ENCODE measurements at regions not wholly inside any gene's neighbourhood (a gene's known extent, or its start where the extent isn't known, plus 50 kb on each side); places are given as distances from the start of the nearest gene placed in this dataset.
"Not testable (repeated sequence)": the region's sequence is repeated elsewhere in the genome, so short reads cannot be mapped to it uniquely, and the experiment has no call there.

GRCh38 chr3:194038346-194038745 lies 97.6 kb upstream of the HES1 start:
- not testable (repeated sequence) for ATAC-seq

GRCh38 chr3:194038960-194039359 lies 97.0 kb upstream of the HES1 start:
- POLR2A ChIA-PET = no interaction called here
- Mint-ChIP-seq H3K4me3 (no peak overlapping the region), H3K27ac (peak overlapping the region in 1 of 9 donors; percentile 28), H3K4me1 (peaks cover 0 to 4% (median 0%) of the 10 kb centered on the region in 7 donors), H3K27me3 (peaks cover 0 to 21% (median 3%) of the 10 kb centered on the region in 5 donors), H3K36me3 (no peaks in the 10 kb centered on the region), H3K9me3 (no peaks in the 10 kb centered on the region)
- CTCF ChIA-PET = no interaction called here
- intact Hi-C loops (cut with micrococcal nuclease) = no loop called here
- Histone ChIP-seq H3K4me1 (ENCODE audit: control insufficient read depth in 2 of 2, insufficient read depth in 2 of 2, low read length in 2 of 2) (no peaks in the 10 kb centered on the region), H3K27me3 (ENCODE audit: control insufficient read depth in 2 of 2, insufficient read depth in 2 of 2, low read length in 2 of 2) (no peaks in the 10 kb centered on the region), H3K9me3 (ENCODE audit: control insufficient read depth in 2 of 3, low read length in 3 of 3) (no peaks in the 10 kb centered on the region), H3K27ac (ENCODE audit: low read depth, low read length) (no peak overlapping the region), H3K4me3 (ENCODE audit: low read length) (no peak overlapping the region), H3K36me3 (ENCODE audit: control insufficient read depth in 2 of 3, insufficient read depth in 3 of 3, low read length in 3 of 3) (no peaks in the 10 kb centered on the region)
- ATAC-seq = no peak
- DNase-seq = no peak

More at GRCh38 chr3:194038346-194038745, 97.6 kb upstream of the HES1 start:
- H3K4me3 Mint-ChIP-seq; H3K36me3 Mint-ChIP-seq; DNase-seq; intact Hi-C loops (cut with micrococcal nuclease); H3K27me3 ChIP-seq (ENCODE audit: control insufficient read depth in 2 of 2, insufficient read depth in 2 of 2, low read length in 2 of 2); H3K27ac Mint-ChIP-seq; H3K27ac ChIP-seq (ENCODE audit: low read depth, low read length); H3K4me1 ChIP-seq (ENCODE audit: control insufficient read depth in 2 of 2, insufficient read depth in 2 of 2, low read length in 2 of 2); H3K4me1 Mint-ChIP-seq; CTCF ChIA-PET; H3K4me3 ChIP-seq (ENCODE audit: low read length); H3K9me3 ChIP-seq (ENCODE audit: control insufficient read depth in 2 of 3, low read length in 3 of 3); H3K36me3 ChIP-seq (ENCODE audit: control insufficient read depth in 2 of 3, insufficient read depth in 3 of 3, low read length in 3 of 3); POLR2A ChIA-PET; H3K9me3 Mint-ChIP-seq: not testable (repeated sequence)
- H3K27me3 Mint-ChIP-seq = peaks cover 0 to 21% (median 3%) of the 10 kb centered on the region in 5 donors

- no peaks in the 10 kb centered on the region for H3K9me3 ChIP-seq (ENCODE audit: control insufficient read depth in 2 of 3, low read length in 3 of 3)
- ATAC-seq = no peak
Measured at GRCh38 chr3:194040516-194041273, 95.3 kb upstream of the HES1 start.

GRCh38 chr3:194042927-194043326 lies 93.0 kb upstream of the HES1 start:
- ChIA-PET CTCF (no interaction called here), POLR2A (no interaction called here)
- Mint-ChIP-seq H3K36me3 (no peaks in the 10 kb centered on the region), H3K4me1 (peaks cover 0 to 8% (median 0%) of the 10 kb centered on the region in 7 donors), H3K27ac (no peak overlapping the region), H3K9me3 (no peaks in the 10 kb centered on the region), H3K27me3 (peaks cover 0 to 16% (median 3%) of the 10 kb centered on the region in 5 donors), H3K4me3 (no peak overlapping the region)
- no peak overlapping the region for H3K27ac ChIP-seq (ENCODE audit: low read depth, low read length)
- no peaks in the 10 kb centered on the region for H3K36me3 ChIP-seq (ENCODE audit: control insufficient read depth in 2 of 3, insufficient read depth in 3 of 3, low read length in 3 of 3)
- no peak for ATAC-seq
- no peaks in the 10 kb centered on the region for H3K4me1 ChIP-seq (ENCODE audit: control insufficient read depth in 2 of 2, insufficient read depth in 2 of 2, low read length in 2 of 2)
- H3K27me3 ChIP-seq (ENCODE audit: control insufficient read depth in 2 of 2, insufficient read depth in 2 of 2, low read length in 2 of 2) = no peaks in the 10 kb centered on the region
- DNase-seq = no peak
- H3K9me3 ChIP-seq (ENCODE audit: control insufficient read depth in 2 of 3, low read length in 3 of 3) = no peaks in the 10 kb centered on the region
- intact Hi-C loops (cut with micrococcal nuclease) = no loop called here
- no peak overlapping the region for H3K4me3 ChIP-seq (ENCODE audit: low read length)

More at GRCh38 chr3:194040516-194041273, 95.3 kb upstream of the HES1 start:
- H3K4me3 ChIP-seq (ENCODE audit: low read length) = no peak overlapping the region
- Mint-ChIP-seq H3K9me3 (no peaks in the 10 kb centered on the region), H3K4me1 (peaks cover 0 to 4% (median 0%) of the 10 kb centered on the region in 7 donors), H3K27me3 (peaks cover 0 to 23% (median 3%) of the 10 kb centered on the region in 5 donors), H3K4me3 (no peak overlapping the region), H3K36me3 (no peaks in the 10 kb centered on the region), H3K27ac (no peak overlapping the region)
- no peaks in the 10 kb centered on the region for H3K27me3 ChIP-seq (ENCODE audit: control insufficient read depth in 2 of 2, insufficient read depth in 2 of 2, low read length in 2 of 2)
- POLR2A ChIA-PET = no interaction called here
- H3K27ac ChIP-seq (ENCODE audit: low read depth, low read length) = no peak overlapping the region
- no peak for DNase-seq
- intact Hi-C loops (cut with micrococcal nuclease) = no loop called here
- CTCF ChIA-PET = no interaction called here
- H3K36me3 ChIP-seq (ENCODE audit: control insufficient read depth in 2 of 3, insufficient read depth in 3 of 3, low read length in 3 of 3) = no peaks in the 10 kb centered on the region
- H3K4me1 ChIP-seq (ENCODE audit: control insufficient read depth in 2 of 2, insufficient read depth in 2 of 2, low read length in 2 of 2) = no peaks in the 10 kb centered on the region

- no peaks in the 10 kb centered on the region for H3K27me3 ChIP-seq (ENCODE audit: control insufficient read depth in 2 of 2, insufficient read depth in 2 of 2, low read length in 2 of 2)
- no peaks in the 10 kb centered on the region for H3K9me3 Mint-ChIP-seq
- H3K27ac Mint-ChIP-seq = no peak overlapping the region
- no peaks in the 10 kb centered on the region for H3K36me3 Mint-ChIP-seq
- peaks cover 0 to 8% (median 0%) of the 10 kb centered on the region in 7 donors for H3K4me1 Mint-ChIP-seq
- H3K27ac ChIP-seq (ENCODE audit: low read depth, low read length) = no peak overlapping the region
- no peak for ATAC-seq
- DNase-seq = no peak
- no peak overlapping the region for H3K4me3 Mint-ChIP-seq
- no peak overlapping the region for H3K4me3 ChIP-seq (ENCODE audit: low read length)
- CTCF ChIA-PET = no interaction called here
- POLR2A ChIA-PET = no interaction called here
- no peaks in the 10 kb centered on the region for H3K4me1 ChIP-seq (ENCODE audit: control insufficient read depth in 2 of 2, insufficient read depth in 2 of 2, low read length in 2 of 2)
- peaks cover 0 to 15% (median 3%) of the 10 kb centered on the region in 5 donors for H3K27me3 Mint-ChIP-seq
- no peaks in the 10 kb centered on the region for H3K36me3 ChIP-seq (ENCODE audit: control insufficient read depth in 2 of 3, insufficient read depth in 3 of 3, low read length in 3 of 3)
- H3K9me3 ChIP-seq (ENCODE audit: control insufficient read depth in 2 of 3, low read length in 3 of 3) = no peaks in the 10 kb centered on the region
- intact Hi-C loops (cut with micrococcal nuclease) = no loop called here
Measured at GRCh38 chr3:194043516-194043915, 92.4 kb upstream of the HES1 start.

GRCh38 chr3:194045289-194045688 lies 90.7 kb upstream of the HES1 start:
- Mint-ChIP-seq H3K4me3 (no peak overlapping the region), H3K27me3 (peaks cover 0 to 22% (median 0%) of the 10 kb centered on the region in 5 donors), H3K9me3 (peaks cover 2 to 7% (median 3%) of the 10 kb centered on the region in 11 donors), H3K36me3 (peaks cover 0 to 3% (median 2%) of the 10 kb centered on the region in 5 donors), H3K4me1 (peaks cover 0 to 8% (median 0%) of the 10 kb centered on the region in 7 donors), H3K27ac (no peak overlapping the region)
- ChIA-PET CTCF (no interaction called here), POLR2A (interaction anchor here (0.5 kb wide), 1 partner anchor 246 kb away, joined by 3 read pairs; no protein-coding TSS in a partner anchor)
- Histone ChIP-seq H3K27ac (ENCODE audit: low read depth, low read length) (no peak overlapping the region), H3K36me3 (ENCODE audit: control insufficient read depth in 2 of 3, insufficient read depth in 3 of 3, low read length in 3 of 3) (no peaks in the 10 kb centered on the region), H3K4me3 (ENCODE audit: low read length) (no peak overlapping the region), H3K4me1 (ENCODE audit: control insufficient read depth in 2 of 2, insufficient read depth in 2 of 2, low read length in 2 of 2) (no peaks in the 10 kb centered on the region), H3K27me3 (ENCODE audit: control insufficient read depth in 2 of 2, insufficient read depth in 2 of 2, low read length in 2 of 2) (no peaks in the 10 kb centered on the region), H3K9me3 (ENCODE audit: control insufficient read depth in 2 of 3, low read length in 3 of 3) (peaks cover 0 to 2% (median 0%) of the 10 kb centered on the region in 3 experiments)
- no peak for ATAC-seq
- intact Hi-C loops (cut with micrococcal nuclease) = no loop called here
- DNase-seq = no peak

- Histone ChIP-seq H3K36me3 (ENCODE audit: control insufficient read depth in 2 of 3, insufficient read depth in 3 of 3, low read length in 3 of 3) (no peaks in the 10 kb centered on the region), H3K27me3 (ENCODE audit: control insufficient read depth in 2 of 2, insufficient read depth in 2 of 2, low read length in 2 of 2) (no peaks in the 10 kb centered on the region), H3K27ac (ENCODE audit: low read depth, low read length) (no peak overlapping the region), H3K4me1 (ENCODE audit: control insufficient read depth in 2 of 2, insufficient read depth in 2 of 2, low read length in 2 of 2) (no peaks in the 10 kb centered on the region), H3K4me3 (ENCODE audit: low read length) (no peak overlapping the region), H3K9me3 (ENCODE audit: control insufficient read depth in 2 of 3, low read length in 3 of 3) (peaks cover 0 to 8% (median 0%) of the 10 kb centered on the region in 3 experiments)
- peaks cover 0 to 7% (median 4%) of the 10 kb centered on the region in 5 donors for H3K36me3 Mint-ChIP-seq
- H3K27me3 Mint-ChIP-seq = peaks cover 0 to 20% (median 0%) of the 10 kb centered on the region in 5 donors
- H3K4me1 Mint-ChIP-seq = peaks cover 0 to 8% (median 0%) of the 10 kb centered on the region in 7 donors
- CTCF ChIA-PET = interaction anchor here (0.6 to 1.0 kb wide), 2 partner anchors 40 to 269 kb away, joined by 3 read pairs; no protein-coding TSS in a partner anchor
- no peak for ATAC-seq
- intact Hi-C loops (cut with micrococcal nuclease) = no loop called here
- POLR2A ChIA-PET = interaction anchor here (0.5 kb wide), 1 partner anchor 245 kb away, joined by 3 read pairs; no protein-coding TSS in a partner anchor
- H3K9me3 Mint-ChIP-seq = peaks cover 3 to 13% (median 7%) of the 10 kb centered on the region in 11 donors
- no peak overlapping the region for H3K4me3 Mint-ChIP-seq
- no peak for DNase-seq
- no peak overlapping the region for H3K27ac Mint-ChIP-seq
Measured at GRCh38 chr3:194045919-194046318, 90.0 kb upstream of the HES1 start.
